ENCODE measurements at regions not wholly inside any gene's neighbourhood (a gene's known extent, or its start where the extent isn't known, plus 50 kb on each side); places are given as distances from the start of the nearest gene placed in this dataset.

DNA sequence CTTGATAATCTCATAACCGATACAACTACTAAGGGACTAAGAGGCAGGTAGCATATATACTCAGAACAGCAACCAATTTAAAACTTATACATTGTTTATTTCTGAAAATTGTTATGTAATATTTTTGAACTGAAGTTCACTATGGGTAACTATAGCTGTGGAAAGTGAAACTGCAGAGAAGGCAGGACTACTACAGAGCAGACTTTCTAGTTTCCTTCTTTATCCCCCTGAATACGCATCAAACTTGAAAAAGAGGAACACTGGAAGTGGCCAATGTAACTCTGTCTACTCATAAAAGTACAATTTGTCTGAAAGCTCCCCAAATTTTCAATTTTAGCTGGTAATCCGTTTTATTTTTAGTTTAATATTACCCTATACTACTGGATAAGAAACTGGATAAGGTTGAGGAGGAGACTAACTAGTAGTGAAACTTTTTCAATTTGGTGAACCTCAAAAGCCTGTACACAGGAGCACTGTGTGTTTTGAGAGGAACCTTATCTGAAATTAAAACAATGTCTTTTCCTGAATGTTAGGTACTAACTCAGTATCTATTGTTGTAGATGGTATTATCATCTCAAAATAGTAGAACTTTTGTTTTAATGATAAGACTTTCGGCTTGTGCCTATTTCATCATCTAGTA lies 225.8 kb downstream of the GABRG1 start:
- Histone ChIP-seq H3K4me2 (ENCODE audit: low read depth, low read length) (no peak overlapping the region), H2AK5ac (ENCODE audit: low read depth, low read length) (no peak overlapping the region), H3K56ac (ENCODE audit: extremely low read depth, insufficient read depth, low read length) (no peak overlapping the region), H3K4me1 (ENCODE audit: control insufficient read depth, insufficient read depth, low read length) (no peaks in the 10 kb centered on the region), H3K27ac (ENCODE audit: insufficient read depth, low read length) (no peak overlapping the region), H3K4me3 (ENCODE audit: insufficient read depth, low read depth, low read length) (no peak overlapping the region), H3K9me3 (ENCODE audit: control insufficient read depth, insufficient read depth, low read length) (peaks cover 11% of the 10 kb centered on the region), H3K36me3 (ENCODE audit: control insufficient read depth, insufficient read depth, low read length) (no peaks in the 10 kb centered on the region), H3K4ac (ENCODE audit: low read depth, low read length) (no peak overlapping the region), H3K79me1 (ENCODE audit: low read depth in 1 of 2, low read length in 2 of 2) (no peaks in the 10 kb centered on the region), H4K20me1 (ENCODE audit: insufficient read depth, low read length) (no peaks in the 10 kb centered on the region), H4K8ac (ENCODE audit: low read depth in 2 of 2, low read length in 2 of 2) (no peak overlapping the region), H4K5ac (ENCODE audit: low read depth, low read length) (no peak overlapping the region), H2BK120ac (ENCODE audit: low read depth, low read length) (no peak overlapping the region), H2AK9ac (replicated peaks; ENCODE audit: low read depth, low read length, poor library complexity) (no peak overlapping the region), H3K9me1 (ENCODE audit: insufficient read depth, low read length) (no peaks in the 10 kb centered on the region), H3K23ac (ENCODE audit: low read depth, low read length) (no peak overlapping the region), H2BK15ac (ENCODE audit: low read depth, low read length) (no peak overlapping the region), H3K9ac (ENCODE audit: low read depth, low read length) (no peak overlapping the region), H2BK5ac (ENCODE audit: low read depth, low read length, poor library complexity, severe bottlenecking) (no peak overlapping the region), H3K27me3 (ENCODE audit: control insufficient read depth, insufficient read depth, low read length) (no peaks in the 10 kb centered on the region), H3K18ac (ENCODE audit: low read depth, low read length) (no peak overlapping the region), H2BK20ac (ENCODE audit: low read depth, low read length) (no peak overlapping the region), H4K91ac (ENCODE audit: insufficient read depth, low read depth, low read length) (no peak overlapping the region), H3K14ac (replicated peaks; ENCODE audit: low read depth, low read length) (no peak overlapping the region), H2AFZ (replicated peaks; ENCODE audit: low read length, poor library complexity) (no peak overlapping the region)
- TF ChIP-seq RCOR1 (IDR thresholded peaks at IDR 0.05; ENCODE audit: insufficient replicate concordance, low read length), result no peak
- TF ChIP-seq BHLHE40 (IDR thresholded peaks at IDR 0.05; ENCODE audit: low read depth, low read length), result no peak
- TF ChIP-seq MAFK (IDR thresholded peaks at IDR 0.05; ENCODE audit: low read depth, low read length), result no peak
- ChIA-PET CTCF (no interaction called here), POLR2A (ENCODE audit: unreplicated experiment) (no interaction called here)
- in situ Hi-C loops (cut with MboI; ENCODE audit: low sequenced_read_pairs) (no loop called here), dilution Hi-C loops (cut with HindIII; ENCODE audit: low sequenced_read_pairs, unreplicated experiment) (no loop called here), intact Hi-C loops (cut with micrococcal nuclease) (no loop called here)
- DNase-seq (no peak), ATAC-seq (ENCODE audit: low read depth) (no peak)
- BruUV-seq (replicated peaks), result no TSS peak
- no CpG with 5 or more reads among the region's 4 CpGs for WGBS, 2 experiments (ENCODE audit: extremely low coverage in 2 of 2, insufficient read length in 1 of 2)

Data from IMR-90 (cell line).